Panc1 (cell line): ENCODE measurements at regions not wholly inside any gene's neighbourhood (a gene's known extent, or its start where the extent isn't known, plus 50 kb on each side); places are given as distances from the start of the nearest gene placed in this dataset.

Source experiments
- CTCF ChIP-seq: fragments of 450-650 bp; IDR thresholded peaks from 2 replicates; pipeline ENCODE4 v1.5.1; 2017; ENCODE audit warnings: mild to moderate bottlenecking
- POLR2AphosphoS5 ChIP-seq: IDR thresholded peaks from 2 replicates; pipeline ENCODE4 v1.6.1; 2012; ENCODE audit warnings: mild to moderate bottlenecking, low read depth, low read length, moderate library complexity
- REST ChIP-seq, 2 experiments: IDR thresholded peaks; 2 replicates each; pipeline ENCODE4 v1.6.1; 2011 to 2012; ENCODE audit warnings: low read depth in 2 of 2, control low read depth in 1 of 2, low read length in 1 of 2, mild to moderate bottlenecking in 1 of 2, moderate library complexity in 1 of 2; ENCODE audit not compliant: insufficient read depth in 1 of 2
- SIN3A ChIP-seq: IDR thresholded peaks from 2 replicates; pipeline ENCODE4 v1.6.1; 2012; ENCODE audit warnings: low read depth, mild to moderate bottlenecking, low read length, moderate library complexity, borderline replicate concordance; ENCODE audit not compliant: insufficient read depth
- TCF7L2 ChIP-seq: IDR thresholded peaks from 2 replicates; pipeline ENCODE4 v1.6.1; 2011; ENCODE audit warnings: mild to moderate bottlenecking, low read depth, low read length, inconsistent platforms

GRCh38 chr2:2641541-2642410, 310.7 kb upstream of the MYT1L start:
- TF ChIP-seq CTCF: no peak
- no peak for TF ChIP-seq POLR2AphosphoS5
- no peak for TF ChIP-seq REST (IDR thresholded peaks at IDR 0.05; ENCODE audit: insufficient read depth in 1 of 2, low read depth in 2 of 2, low read length in 1 of 2)
- no peak for TF ChIP-seq TCF7L2
- no peak for TF ChIP-seq SIN3A
